NCI-H2227 (cell line): ENCODE measurements at regions not wholly inside any gene's neighbourhood (a gene's known extent, or its start where the extent isn't known, plus 50 kb on each side); places are given as distances from the start of the nearest gene placed in this dataset.
"Not testable (repeated sequence)": the region's sequence is repeated elsewhere in the genome, so short reads cannot be mapped to it uniquely, and the experiment has no call there.

Experiments used
- DNase-seq: peaks from one replicate; lab custom pipeline; 2025; ENCODE audit not compliant: unreplicated experiment; lab: John Stamatoyannopoulos, UW

GRCh38 chr6:85360794-85361642 is 88.9 kb upstream of the NT5E start:
- no peak for DNase-seq

GRCh38 chr6:85357651-85358050 is 92.2 kb upstream of the NT5E start:
- DNase-seq: no peak

- DNase-seq: not testable (repeated sequence)
Measured at GRCh38 chr6:85356743-85357142, 93.1 kb upstream of the NT5E start.

- no peak for DNase-seq
Measured at GRCh38 chr6:85355816-85356215, 94.1 kb upstream of the NT5E start.

- DNase-seq: peak; percentile 19
Measured at GRCh38 chr6:85354761-85355618, 94.9 kb upstream of the NT5E start.

- no peak for DNase-seq
Measured at GRCh38 chr6:85353012-85353411, 96.9 kb upstream of the NT5E start.

GRCh38 chr6:85348643-85349042 is 101.2 kb upstream of the NT5E start:
- no peak for DNase-seq

- DNase-seq: no peak
Measured at GRCh38 chr6:85347812-85348211, 102.1 kb upstream of the NT5E start.

GRCh38 chr6:85346196-85346595 is 103.7 kb upstream of the NT5E start:
- no peak for DNase-seq

GRCh38 chr6:85344996-85345395 is 104.9 kb upstream of the NT5E start:
- DNase-seq: no peak

GRCh38 chr6:85343428-85343827 is 106.5 kb upstream of the NT5E start:
- DNase-seq: no peak

GRCh38 chr6:85329196-85329595 is 120.7 kb upstream of the NT5E start:
- DNase-seq: no peak

GRCh38 chr6:85325811-85326210 is 124.1 kb upstream of the NT5E start:
- DNase-seq: not testable (repeated sequence)

GRCh38 chr6:85323435-85324040 is 126.3 kb upstream of the NT5E start:
- peak; percentile 37 for DNase-seq

GRCh38 chr6:85322446-85323105 is 127.3 kb upstream of the NT5E start:
- DNase-seq: no peak

- no peak for DNase-seq
Measured at GRCh38 chr6:85321906-85322305, 128.0 kb upstream of the NT5E start.

GRCh38 chr6:85314586-85314985 is 135.3 kb upstream of the NT5E start:
- no peak for DNase-seq

- no peak for DNase-seq
Measured at GRCh38 chr6:85300581-85300980, 149.3 kb upstream of the NT5E start.

GRCh38 chr6:85298553-85298952 is 151.3 kb upstream of the NT5E start:
- no peak for DNase-seq

- DNase-seq: no peak
Measured at GRCh38 chr6:85291326-85291725, 158.6 kb upstream of the NT5E start.

GRCh38 chr6:85287654-85288053 is 162.2 kb upstream of the NT5E start:
- no peak for DNase-seq
